ENCODE measurements at regions not wholly inside any gene's neighbourhood (a gene's known extent, or its start where the extent isn't known, plus 50 kb on each side); places are given as distances from the start of the nearest gene placed in this dataset.

DNA sequence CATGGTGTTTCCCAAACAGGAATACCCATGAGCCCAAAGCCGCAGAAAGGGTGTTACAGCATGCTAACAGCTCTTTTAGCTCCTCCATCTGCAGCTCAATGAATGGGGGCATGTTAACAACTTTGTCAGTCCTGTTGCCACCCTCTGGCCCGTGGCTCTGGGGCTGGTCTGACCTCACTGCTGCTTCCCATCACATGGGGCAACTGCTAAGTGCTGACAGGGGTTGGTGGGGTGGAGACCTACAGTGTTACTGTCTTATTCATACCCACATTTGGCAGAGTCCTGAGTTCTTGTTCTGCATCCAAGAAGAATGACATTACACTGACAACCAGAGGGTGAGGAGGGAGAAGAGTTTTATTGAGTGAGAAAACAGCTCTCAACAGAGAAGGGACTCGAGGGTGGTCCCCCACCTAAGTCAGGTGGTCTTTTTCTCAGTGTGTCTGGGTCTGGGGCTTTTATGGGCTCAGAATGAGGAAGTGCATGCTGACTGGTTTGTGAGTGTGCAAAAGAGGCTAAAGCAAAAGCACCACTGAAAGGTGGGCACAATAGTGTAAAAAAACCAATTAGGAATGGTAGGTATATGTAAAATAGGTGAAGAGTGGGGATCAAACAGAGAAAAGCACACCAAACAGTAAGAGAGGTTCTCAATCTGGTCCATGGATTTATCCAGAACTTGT, 1952.0 kb upstream of the PCDH20 start:
- no peak for TF ChIP-seq POLR2A (IDR thresholded peaks at IDR 0.05)
- TF ChIP-seq, protein P1, sequence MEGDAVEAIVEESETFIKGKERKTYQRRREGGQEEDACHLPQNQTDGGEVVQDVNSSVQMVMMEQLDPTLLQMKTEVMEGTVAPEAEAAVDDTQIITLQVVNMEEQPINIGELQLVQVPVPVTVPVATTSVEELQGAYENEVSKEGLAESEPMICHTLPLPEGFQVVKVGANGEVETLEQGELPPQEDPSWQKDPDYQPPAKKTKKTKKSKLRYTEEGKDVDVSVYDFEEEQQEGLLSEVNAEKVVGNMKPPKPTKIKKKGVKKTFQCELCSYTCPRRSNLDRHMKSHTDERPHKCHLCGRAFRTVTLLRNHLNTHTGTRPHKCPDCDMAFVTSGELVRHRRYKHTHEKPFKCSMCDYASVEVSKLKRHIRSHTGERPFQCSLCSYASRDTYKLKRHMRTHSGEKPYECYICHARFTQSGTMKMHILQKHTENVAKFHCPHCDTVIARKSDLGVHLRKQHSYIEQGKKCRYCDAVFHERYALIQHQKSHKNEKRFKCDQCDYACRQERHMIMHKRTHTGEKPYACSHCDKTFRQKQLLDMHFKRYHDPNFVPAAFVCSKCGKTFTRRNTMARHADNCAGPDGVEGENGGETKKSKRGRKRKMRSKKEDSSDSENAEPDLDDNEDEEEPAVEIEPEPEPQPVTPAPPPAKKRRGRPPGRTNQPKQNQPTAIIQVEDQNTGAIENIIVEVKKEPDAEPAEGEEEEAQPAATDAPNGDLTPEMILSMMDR (IDR thresholded peaks at IDR 0.05) = no peak

Data from prostate gland (tissue), 2 donors.